ENCODE measurements at regions not wholly inside any gene's neighbourhood (a gene's known extent, or its start where the extent isn't known, plus 50 kb on each side); places are given as distances from the start of the nearest gene placed in this dataset.

- TF ChIP-seq SMC3 (conservative IDR thresholded peaks at IDR 0.05; ENCODE audit: poor library complexity) (no peak), EP300 (conservative IDR thresholded peaks at IDR 0.05; ENCODE audit: poor library complexity, severe bottlenecking) (no peak), POLR2AphosphoS5 (IDR thresholded peaks at IDR 0.05) (no peak), CTCF (IDR thresholded peaks at IDR 0.05; ENCODE audit: poor library complexity, severe bottlenecking) (no peak), RAD21 (conservative IDR thresholded peaks at IDR 0.05) (no peak), TAF1 (IDR thresholded peaks at IDR 0.05; ENCODE audit: low read depth) (no peak), EZH2 (IDR thresholded peaks at IDR 0.05; ENCODE audit: borderline replicate concordance, insufficient read depth, low read length, poor library complexity, severe bottlenecking) (no peak), MXI1 (conservative IDR thresholded peaks at IDR 0.05; ENCODE audit: poor library complexity, severe bottlenecking) (no peak)
- TF ChIP-seq, protein P1, sequence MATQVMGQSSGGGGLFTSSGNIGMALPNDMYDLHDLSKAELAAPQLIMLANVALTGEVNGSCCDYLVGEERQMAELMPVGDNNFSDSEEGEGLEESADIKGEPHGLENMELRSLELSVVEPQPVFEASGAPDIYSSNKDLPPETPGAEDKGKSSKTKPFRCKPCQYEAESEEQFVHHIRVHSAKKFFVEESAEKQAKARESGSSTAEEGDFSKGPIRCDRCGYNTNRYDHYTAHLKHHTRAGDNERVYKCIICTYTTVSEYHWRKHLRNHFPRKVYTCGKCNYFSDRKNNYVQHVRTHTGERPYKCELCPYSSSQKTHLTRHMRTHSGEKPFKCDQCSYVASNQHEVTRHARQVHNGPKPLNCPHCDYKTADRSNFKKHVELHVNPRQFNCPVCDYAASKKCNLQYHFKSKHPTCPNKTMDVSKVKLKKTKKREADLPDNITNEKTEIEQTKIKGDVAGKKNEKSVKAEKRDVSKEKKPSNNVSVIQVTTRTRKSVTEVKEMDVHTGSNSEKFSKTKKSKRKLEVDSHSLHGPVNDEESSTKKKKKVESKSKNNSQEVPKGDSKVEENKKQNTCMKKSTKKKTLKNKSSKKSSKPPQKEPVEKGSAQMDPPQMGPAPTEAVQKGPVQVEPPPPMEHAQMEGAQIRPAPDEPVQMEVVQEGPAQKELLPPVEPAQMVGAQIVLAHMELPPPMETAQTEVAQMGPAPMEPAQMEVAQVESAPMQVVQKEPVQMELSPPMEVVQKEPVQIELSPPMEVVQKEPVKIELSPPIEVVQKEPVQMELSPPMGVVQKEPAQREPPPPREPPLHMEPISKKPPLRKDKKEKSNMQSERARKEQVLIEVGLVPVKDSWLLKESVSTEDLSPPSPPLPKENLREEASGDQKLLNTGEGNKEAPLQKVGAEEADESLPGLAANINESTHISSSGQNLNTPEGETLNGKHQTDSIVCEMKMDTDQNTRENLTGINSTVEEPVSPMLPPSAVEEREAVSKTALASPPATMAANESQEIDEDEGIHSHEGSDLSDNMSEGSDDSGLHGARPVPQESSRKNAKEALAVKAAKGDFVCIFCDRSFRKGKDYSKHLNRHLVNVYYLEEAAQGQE (IDR thresholded peaks at IDR 0.05; ENCODE audit: borderline replicate concordance) = no peak
- H3K9me3 ChIP-seq (ENCODE audit: low read length) = no peaks in the 10 kb centered on the region
- no peak overlapping the region for H3K4me2 ChIP-seq (ENCODE audit: low read length)
- no peaks in the 10 kb centered on the region for H3K9me2 ChIP-seq (ENCODE audit: insufficient read depth, low read length)
- no peak overlapping the region for H2AFZ ChIP-seq (ENCODE audit: low read depth, low read length)
- no peaks in the 10 kb centered on the region for H3F3A ChIP-seq (ENCODE audit: insufficient read depth, low read length, poor library complexity, severe bottlenecking)
- H3K4me3 ChIP-seq (ENCODE audit: low read length) = no peak overlapping the region
- H3K36me3 ChIP-seq (ENCODE audit: insufficient read depth, low read length) = no peaks in the 10 kb centered on the region
- H3K27me3 ChIP-seq (ENCODE audit: insufficient read depth, low read depth, low read length) = no peaks in the 10 kb centered on the region
- no peaks in the 10 kb centered on the region for H4K20me1 ChIP-seq (ENCODE audit: insufficient read depth)
- no peaks in the 10 kb centered on the region for H3K79me2 ChIP-seq (replicated peaks; ENCODE audit: insufficient read depth, low read length)
- no peak overlapping the region for H3K9ac ChIP-seq (ENCODE audit: low read length)
- no peak overlapping the region for H3K27ac ChIP-seq (ENCODE audit: low read length)
These were observed 517.6 kb downstream of the CD83 start for GRCh38 chr6:14635195-14635594.

DNA sequence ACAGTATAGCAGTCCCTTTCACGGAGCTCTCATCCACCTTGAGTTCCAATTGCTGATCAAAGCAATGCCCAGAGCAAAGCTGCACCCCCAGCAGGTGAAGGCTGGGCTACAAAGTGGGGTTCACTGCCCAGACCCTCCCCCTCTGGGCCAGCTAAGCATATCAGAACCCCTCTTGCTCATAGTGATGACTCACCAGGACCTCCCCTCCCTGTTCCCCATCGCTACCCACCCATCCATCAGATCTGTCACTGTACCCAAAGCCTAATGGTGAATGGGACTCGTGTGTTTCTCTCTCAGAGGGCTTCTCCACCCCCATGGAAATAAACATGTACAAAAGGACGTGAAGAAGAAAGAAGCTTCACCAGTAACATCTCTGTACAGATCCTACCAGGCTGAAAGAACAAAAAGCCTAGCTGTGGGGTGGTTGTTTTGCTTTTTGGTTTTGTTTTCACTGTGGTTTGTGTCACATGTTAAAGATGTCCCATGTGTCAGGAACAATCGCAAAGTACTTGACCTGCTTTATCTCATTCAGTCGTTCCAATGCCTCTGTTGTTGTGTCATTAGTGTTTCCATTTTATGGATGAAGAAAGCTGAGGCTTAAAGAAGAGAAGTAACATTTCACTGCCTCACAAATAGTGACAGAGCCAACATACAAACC, 518.5 kb downstream of the CD83 start:
- H3K4me3 ChIP-seq (ENCODE audit: low read length) = no peak overlapping the region
- no peak overlapping the region for H3K9ac ChIP-seq (ENCODE audit: low read length)
- no peaks in the 10 kb centered on the region for H3K27me3 ChIP-seq (ENCODE audit: insufficient read depth, low read depth, low read length)
- no peaks in the 10 kb centered on the region for H3F3A ChIP-seq (ENCODE audit: insufficient read depth, low read length, poor library complexity, severe bottlenecking)
- no peak overlapping the region for H2AFZ ChIP-seq (ENCODE audit: low read depth, low read length)
- no peaks in the 10 kb centered on the region for H4K20me1 ChIP-seq (ENCODE audit: insufficient read depth)
- no peaks in the 10 kb centered on the region for H3K36me3 ChIP-seq (ENCODE audit: insufficient read depth, low read length)
- no peak overlapping the region for H3K4me2 ChIP-seq (ENCODE audit: low read length)
- H3K27ac ChIP-seq (ENCODE audit: low read length) = no peak overlapping the region
- no peaks in the 10 kb centered on the region for H3K9me3 ChIP-seq (ENCODE audit: low read length)
- H3K9me2 ChIP-seq (ENCODE audit: insufficient read depth, low read length) = no peaks in the 10 kb centered on the region
- no peaks in the 10 kb centered on the region for H3K79me2 ChIP-seq (replicated peaks; ENCODE audit: insufficient read depth, low read length)
- no peak for TF ChIP-seq TAF1 (IDR thresholded peaks at IDR 0.05; ENCODE audit: low read depth)
- no peak for TF ChIP-seq RAD21 (conservative IDR thresholded peaks at IDR 0.05)
- TF ChIP-seq CTCF (IDR thresholded peaks at IDR 0.05; ENCODE audit: poor library complexity, severe bottlenecking) = no peak
- no peak for TF ChIP-seq SMC3 (conservative IDR thresholded peaks at IDR 0.05; ENCODE audit: poor library complexity)
- TF ChIP-seq MXI1 (conservative IDR thresholded peaks at IDR 0.05; ENCODE audit: poor library complexity, severe bottlenecking) = no peak
- TF ChIP-seq POLR2AphosphoS5 (IDR thresholded peaks at IDR 0.05) = no peak
- no peak for TF ChIP-seq EP300 (conservative IDR thresholded peaks at IDR 0.05; ENCODE audit: poor library complexity, severe bottlenecking)
- TF ChIP-seq, protein P1 (IDR thresholded peaks at IDR 0.05; ENCODE audit: borderline replicate concordance) = no peak
